ENCODE measurements at regions not wholly inside any gene's neighbourhood (a gene's known extent, or its start where the extent isn't known, plus 50 kb on each side); places are given as distances from the start of the nearest gene placed in this dataset.

- no peak for DNase-seq (ENCODE audit: low spot score)
- no peaks in the 10 kb centered on the region for H3K36me3 Mint-ChIP-seq (ENCODE audit: low read depth)
- H3K27me3 Mint-ChIP-seq (ENCODE audit: low read depth) = no peaks in the 10 kb centered on the region
- no peak overlapping the region for H3K4me3 Mint-ChIP-seq (ENCODE audit: low read depth)
- intact Hi-C loops (cut with micrococcal nuclease) = no loop called here
- H3K4me1 Mint-ChIP-seq (ENCODE audit: low read depth) = no peaks in the 10 kb centered on the region
- H3K9me3 Mint-ChIP-seq = no peaks in the 10 kb centered on the region
- no peak overlapping the region for H3K27ac Mint-ChIP-seq
Observed at GRCh38 chr2:139078376-139078775, 298.2 kb upstream of the NXPH2 start.

GRCh38 chr2:139077099-139077737 is 297.0 kb upstream of the NXPH2 start:
- Mint-ChIP-seq H3K27me3 (ENCODE audit: low read depth) (no peaks in the 10 kb centered on the region), H3K9me3 (no peaks in the 10 kb centered on the region), H3K27ac (no peak overlapping the region), H3K4me3 (ENCODE audit: low read depth) (no peak overlapping the region), H3K4me1 (ENCODE audit: low read depth) (no peaks in the 10 kb centered on the region), H3K36me3 (ENCODE audit: low read depth) (no peaks in the 10 kb centered on the region)
- intact Hi-C loops (cut with micrococcal nuclease) = no loop called here
- no peak for DNase-seq (ENCODE audit: low spot score)

GRCh38 chr2:139067874-139068273 is 287.7 kb upstream of the NXPH2 start:
- no peak for DNase-seq (ENCODE audit: low spot score)
- H3K27ac Mint-ChIP-seq = no peak overlapping the region

GRCh38 chr2:139067072-139067471 is 286.9 kb upstream of the NXPH2 start:
- no peaks in the 10 kb centered on the region for H3K27me3 Mint-ChIP-seq (ENCODE audit: low read depth)
- peaks cover 11% of the 10 kb centered on the region for H3K9me3 Mint-ChIP-seq
- H3K27ac Mint-ChIP-seq = no peak overlapping the region
- no peak overlapping the region for H3K4me3 Mint-ChIP-seq (ENCODE audit: low read depth)
- DNase-seq (ENCODE audit: low spot score) = no peak
- H3K36me3 Mint-ChIP-seq (ENCODE audit: low read depth) = no peaks in the 10 kb centered on the region
- H3K4me1 Mint-ChIP-seq (ENCODE audit: low read depth) = no peaks in the 10 kb centered on the region
- intact Hi-C loops (cut with micrococcal nuclease) = no loop called here

More at GRCh38 chr2:139067874-139068273, 287.7 kb upstream of the NXPH2 start:
- H3K9me3 Mint-ChIP-seq = peaks cover 11% of the 10 kb centered on the region
- no peaks in the 10 kb centered on the region for H3K27me3 Mint-ChIP-seq (ENCODE audit: low read depth)
- intact Hi-C loops (cut with micrococcal nuclease) = no loop called here
- no peaks in the 10 kb centered on the region for H3K36me3 Mint-ChIP-seq (ENCODE audit: low read depth)
- H3K4me1 Mint-ChIP-seq (ENCODE audit: low read depth) = no peaks in the 10 kb centered on the region
- H3K4me3 Mint-ChIP-seq (ENCODE audit: low read depth) = no peak overlapping the region

GRCh38 chr2:139064159-139064558 is 284.0 kb upstream of the NXPH2 start:
- H3K4me3 Mint-ChIP-seq (ENCODE audit: low read depth) = no peak overlapping the region
- peaks cover 11% of the 10 kb centered on the region for H3K9me3 Mint-ChIP-seq
- intact Hi-C loops (cut with micrococcal nuclease) = no loop called here
- H3K36me3 Mint-ChIP-seq (ENCODE audit: low read depth) = no peaks in the 10 kb centered on the region
- no peaks in the 10 kb centered on the region for H3K27me3 Mint-ChIP-seq (ENCODE audit: low read depth)
- DNase-seq (ENCODE audit: low spot score) = no peak
- H3K27ac Mint-ChIP-seq = no peak overlapping the region
- H3K4me1 Mint-ChIP-seq (ENCODE audit: low read depth) = no peaks in the 10 kb centered on the region

GRCh38 chr2:139059617-139060016 is 279.4 kb upstream of the NXPH2 start:
- no peaks in the 10 kb centered on the region for H3K4me1 Mint-ChIP-seq (ENCODE audit: low read depth)

GRCh38 chr2:139055202-139055601 is 275.0 kb upstream of the NXPH2 start:
- H3K9me3 Mint-ChIP-seq = peaks cover 17% of the 10 kb centered on the region
- no peaks in the 10 kb centered on the region for H3K4me1 Mint-ChIP-seq (ENCODE audit: low read depth)
- no peaks in the 10 kb centered on the region for H3K36me3 Mint-ChIP-seq (ENCODE audit: low read depth)

More at GRCh38 chr2:139059617-139060016, 279.4 kb upstream of the NXPH2 start:
- no peak overlapping the region for H3K4me3 Mint-ChIP-seq (ENCODE audit: low read depth)
- no peak overlapping the region for H3K27ac Mint-ChIP-seq
- no peaks in the 10 kb centered on the region for H3K36me3 Mint-ChIP-seq (ENCODE audit: low read depth)
- peaks cover 8% of the 10 kb centered on the region for H3K9me3 Mint-ChIP-seq
- DNase-seq (ENCODE audit: low spot score) = no peak
- no peaks in the 10 kb centered on the region for H3K27me3 Mint-ChIP-seq (ENCODE audit: low read depth)
- intact Hi-C loops (cut with micrococcal nuclease) = no loop called here

GRCh38 chr2:139048017-139048416 is 267.8 kb upstream of the NXPH2 start:
- H3K9me3 Mint-ChIP-seq = peaks cover 15% of the 10 kb centered on the region
- H3K4me3 Mint-ChIP-seq (ENCODE audit: low read depth) = no peak overlapping the region
- no peaks in the 10 kb centered on the region for H3K36me3 Mint-ChIP-seq (ENCODE audit: low read depth)
- no peak overlapping the region for H3K27ac Mint-ChIP-seq
- intact Hi-C loops (cut with micrococcal nuclease) = no loop called here
- DNase-seq (ENCODE audit: low spot score) = no peak
- no peaks in the 10 kb centered on the region for H3K27me3 Mint-ChIP-seq (ENCODE audit: low read depth)
- H3K4me1 Mint-ChIP-seq (ENCODE audit: low read depth) = no peaks in the 10 kb centered on the region

More at GRCh38 chr2:139055202-139055601, 275.0 kb upstream of the NXPH2 start:
- Mint-ChIP-seq H3K27ac (no peak overlapping the region), H3K27me3 (ENCODE audit: low read depth) (no peaks in the 10 kb centered on the region), H3K4me3 (ENCODE audit: low read depth) (no peak overlapping the region)
- DNase-seq (ENCODE audit: low spot score) = no peak
- intact Hi-C loops (cut with micrococcal nuclease) = no loop called here

GRCh38 chr2:139045524-139045923 is 265.3 kb upstream of the NXPH2 start:
- no peak overlapping the region for H3K27ac Mint-ChIP-seq
- intact Hi-C loops (cut with micrococcal nuclease) = no loop called here
- no peak for DNase-seq (ENCODE audit: low spot score)
- no peaks in the 10 kb centered on the region for H3K27me3 Mint-ChIP-seq (ENCODE audit: low read depth)
- peaks cover 8% of the 10 kb centered on the region for H3K9me3 Mint-ChIP-seq
- no peaks in the 10 kb centered on the region for H3K4me1 Mint-ChIP-seq (ENCODE audit: low read depth)
- H3K36me3 Mint-ChIP-seq (ENCODE audit: low read depth) = no peaks in the 10 kb centered on the region
- no peak overlapping the region for H3K4me3 Mint-ChIP-seq (ENCODE audit: low read depth)

- peaks cover 5% of the 10 kb centered on the region for H3K9me3 Mint-ChIP-seq
- H3K27ac Mint-ChIP-seq = no peak overlapping the region
- DNase-seq (ENCODE audit: low spot score) = no peak
- H3K4me3 Mint-ChIP-seq (ENCODE audit: low read depth) = no peak overlapping the region
- H3K27me3 Mint-ChIP-seq (ENCODE audit: low read depth) = no peaks in the 10 kb centered on the region
- intact Hi-C loops (cut with micrococcal nuclease) = no loop called here
- no peaks in the 10 kb centered on the region for H3K36me3 Mint-ChIP-seq (ENCODE audit: low read depth)
- H3K4me1 Mint-ChIP-seq (ENCODE audit: low read depth) = no peaks in the 10 kb centered on the region
Observed at GRCh38 chr2:139034064-139034463, 253.9 kb upstream of the NXPH2 start.

GRCh38 chr2:139033300-139033699 is 253.1 kb upstream of the NXPH2 start:
- Mint-ChIP-seq H3K9me3 (peaks cover 11% of the 10 kb centered on the region), H3K36me3 (ENCODE audit: low read depth) (no peaks in the 10 kb centered on the region), H3K4me3 (ENCODE audit: low read depth) (no peak overlapping the region), H3K4me1 (ENCODE audit: low read depth) (no peaks in the 10 kb centered on the region), H3K27me3 (ENCODE audit: low read depth) (no peaks in the 10 kb centered on the region), H3K27ac (no peak overlapping the region)
- DNase-seq (ENCODE audit: low spot score) = no peak
- intact Hi-C loops (cut with micrococcal nuclease) = no loop called here

GRCh38 chr2:139031722-139032121 is 251.5 kb upstream of the NXPH2 start:
- H3K27ac Mint-ChIP-seq = no peak overlapping the region
- H3K36me3 Mint-ChIP-seq (ENCODE audit: low read depth) = no peaks in the 10 kb centered on the region
- H3K27me3 Mint-ChIP-seq (ENCODE audit: low read depth) = no peaks in the 10 kb centered on the region
- intact Hi-C loops (cut with micrococcal nuclease) = no loop called here
- no peaks in the 10 kb centered on the region for H3K4me1 Mint-ChIP-seq (ENCODE audit: low read depth)
- no peak overlapping the region for H3K4me3 Mint-ChIP-seq (ENCODE audit: low read depth)
- no peak for DNase-seq (ENCODE audit: low spot score)
- peaks cover 13% of the 10 kb centered on the region for H3K9me3 Mint-ChIP-seq

- no peaks in the 10 kb centered on the region for H3K27me3 Mint-ChIP-seq (ENCODE audit: low read depth)
- no peak for DNase-seq (ENCODE audit: low spot score)
- intact Hi-C loops (cut with micrococcal nuclease) = no loop called here
- no peaks in the 10 kb centered on the region for H3K36me3 Mint-ChIP-seq (ENCODE audit: low read depth)
- H3K4me1 Mint-ChIP-seq (ENCODE audit: low read depth) = no peaks in the 10 kb centered on the region
- H3K27ac Mint-ChIP-seq = no peak overlapping the region
- no peak overlapping the region for H3K4me3 Mint-ChIP-seq (ENCODE audit: low read depth)
- peaks cover 43% of the 10 kb centered on the region for H3K9me3 Mint-ChIP-seq
Observed at GRCh38 chr2:139020287-139020686, 240.1 kb upstream of the NXPH2 start.

- Mint-ChIP-seq H3K36me3 (ENCODE audit: low read depth) (no peaks in the 10 kb centered on the region), H3K27me3 (ENCODE audit: low read depth) (no peaks in the 10 kb centered on the region), H3K9me3 (peaks cover 49% of the 10 kb centered on the region), H3K4me1 (ENCODE audit: low read depth) (no peaks in the 10 kb centered on the region), H3K4me3 (ENCODE audit: low read depth) (no peak overlapping the region), H3K27ac (no peak overlapping the region)
- no peak for DNase-seq (ENCODE audit: low spot score)
- intact Hi-C loops (cut with micrococcal nuclease) = no loop called here
Observed at GRCh38 chr2:139018252-139018651, 238.1 kb upstream of the NXPH2 start.
